Osteoblast (primary cell): ENCODE measurements at regions not wholly inside any gene's neighbourhood (a gene's known extent, or its start where the extent isn't known, plus 50 kb on each side); places are given as distances from the start of the nearest gene placed in this dataset.

Experiments
- DNase-seq: peaks from one replicate; pipeline ENCODE4 v3.0.0; 2011; ENCODE audit warnings: low spot score, mixed read lengths; ENCODE audit not compliant: insufficient read length; ENCODE audit errors: missing footprints
- H2AFZ ChIP-seq: 2 replicates; pipeline ENCODE4 v1.6.0; 2011; ENCODE audit warnings: mild to moderate bottlenecking, low read length
- H3K27ac ChIP-seq: 2 replicates; pipeline ENCODE4 v1.5.1; 2011; ENCODE audit warnings: mild to moderate bottlenecking, low read depth, low read length, moderate library complexity
- H3K27me3 ChIP-seq: 2 replicates; pipeline ENCODE4 v1.6.0; 2012; ENCODE audit warnings: mild to moderate bottlenecking, control low read depth, inconsistent platforms, low read length, moderate library complexity; ENCODE audit not compliant: insufficient read depth
- H3K36me3 ChIP-seq: 2 replicates; pipeline ENCODE4 v1.5.1; 2011; ENCODE audit warnings: mild to moderate bottlenecking, low read length, control low read depth, moderate library complexity; ENCODE audit not compliant: insufficient read depth
- H3K4me1 ChIP-seq: 2 replicates; pipeline ENCODE4 v1.5.1; 2011; ENCODE audit warnings: mild to moderate bottlenecking, low read length, control low read depth, moderate library complexity; ENCODE audit not compliant: insufficient read depth
- H3K4me2 ChIP-seq: 2 replicates; pipeline ENCODE4 v1.6.0; 2011; ENCODE audit warnings: mild to moderate bottlenecking, low read length; ENCODE audit not compliant: insufficient read depth
- H3K4me3 ChIP-seq: fragments of 200-600 bp; sonication (generic); 3 replicates; pipeline ENCODE4 v1.5.1; 2012; ENCODE audit warnings: mild to moderate bottlenecking, low read length, inconsistent platforms; ENCODE audit not compliant: insufficient read depth
- H3K79me2 ChIP-seq: 2 replicates; pipeline ENCODE4 v1.6.0; 2012; ENCODE audit warnings: mild to moderate bottlenecking, low read length, control low read depth, inconsistent platforms; ENCODE audit not compliant: insufficient read depth
- H3K9me3 ChIP-seq: 2 replicates; pipeline ENCODE4 v1.5.1; 2011; ENCODE audit warnings: low read depth, low read length, control low read depth
- H4K20me1 ChIP-seq: 2 replicates; pipeline ENCODE4 v1.6.0; 2012; ENCODE audit warnings: mild to moderate bottlenecking, low read length, control low read depth; ENCODE audit not compliant: insufficient read depth
- TF ChIP-seq, protein P1 (sequence below): IDR thresholded peaks from 2 replicates; pipeline ENCODE4 v1.5.1; 2011; ENCODE audit warnings: mild to moderate bottlenecking, low read depth, low read length, moderate library complexity; ENCODE audit errors: extremely low read depth

DNA sequence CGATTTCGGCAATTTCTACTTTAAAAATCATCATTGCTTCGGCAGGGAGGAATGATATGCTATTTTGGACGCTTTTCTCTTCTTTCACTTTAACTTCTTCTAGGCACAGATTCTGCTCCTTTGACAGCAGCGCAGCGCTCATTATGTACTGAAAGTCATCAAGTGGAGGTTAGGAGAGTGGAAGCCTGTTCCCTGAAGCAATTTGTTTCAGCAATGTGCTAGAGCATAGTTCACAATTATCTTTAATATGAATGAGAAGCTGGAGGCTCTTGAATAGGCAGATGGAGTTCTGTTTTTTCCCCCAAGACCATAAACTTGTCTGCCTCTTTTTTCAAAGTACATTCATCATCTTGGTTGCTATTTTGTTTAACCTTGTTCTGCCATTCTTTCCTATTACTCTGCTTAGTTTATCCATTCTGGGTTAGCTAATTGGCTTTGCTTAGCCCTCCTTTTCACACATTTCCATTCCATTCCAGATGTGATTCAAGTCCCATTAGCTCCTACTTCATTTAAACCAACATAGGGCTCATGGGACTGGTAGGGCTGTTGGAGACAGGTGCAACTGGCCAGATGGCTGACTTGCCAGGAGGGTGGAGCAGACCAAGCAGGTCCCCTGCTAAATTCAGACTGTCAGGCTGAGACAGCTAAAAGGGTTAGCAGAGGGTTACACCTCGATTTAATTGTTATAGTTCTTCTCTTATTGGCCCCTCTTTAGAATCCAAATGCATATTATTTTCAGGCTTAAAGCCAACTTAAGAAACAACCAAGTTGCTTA is 534.7 kb upstream of the CBLB start:
- DNase-seq, result no peak
- no peaks in the 10 kb centered on the region for H4K20me1 ChIP-seq
- no peak overlapping the region for H3K4me2 ChIP-seq
- no peak overlapping the region for H3K27ac ChIP-seq
- TF ChIP-seq, protein P1, sequence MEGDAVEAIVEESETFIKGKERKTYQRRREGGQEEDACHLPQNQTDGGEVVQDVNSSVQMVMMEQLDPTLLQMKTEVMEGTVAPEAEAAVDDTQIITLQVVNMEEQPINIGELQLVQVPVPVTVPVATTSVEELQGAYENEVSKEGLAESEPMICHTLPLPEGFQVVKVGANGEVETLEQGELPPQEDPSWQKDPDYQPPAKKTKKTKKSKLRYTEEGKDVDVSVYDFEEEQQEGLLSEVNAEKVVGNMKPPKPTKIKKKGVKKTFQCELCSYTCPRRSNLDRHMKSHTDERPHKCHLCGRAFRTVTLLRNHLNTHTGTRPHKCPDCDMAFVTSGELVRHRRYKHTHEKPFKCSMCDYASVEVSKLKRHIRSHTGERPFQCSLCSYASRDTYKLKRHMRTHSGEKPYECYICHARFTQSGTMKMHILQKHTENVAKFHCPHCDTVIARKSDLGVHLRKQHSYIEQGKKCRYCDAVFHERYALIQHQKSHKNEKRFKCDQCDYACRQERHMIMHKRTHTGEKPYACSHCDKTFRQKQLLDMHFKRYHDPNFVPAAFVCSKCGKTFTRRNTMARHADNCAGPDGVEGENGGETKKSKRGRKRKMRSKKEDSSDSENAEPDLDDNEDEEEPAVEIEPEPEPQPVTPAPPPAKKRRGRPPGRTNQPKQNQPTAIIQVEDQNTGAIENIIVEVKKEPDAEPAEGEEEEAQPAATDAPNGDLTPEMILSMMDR, result no peak
- no peaks in the 10 kb centered on the region for H3K27me3 ChIP-seq
- no peaks in the 10 kb centered on the region for H3K9me3 ChIP-seq
- H3K4me3 ChIP-seq, result no peak overlapping the region
- H3K79me2 ChIP-seq, result no peaks in the 10 kb centered on the region
- H2AFZ ChIP-seq, result no peak overlapping the region
- peaks cover 7% of the 10 kb centered on the region for H3K4me1 ChIP-seq
- no peaks in the 10 kb centered on the region for H3K36me3 ChIP-seq

DNA sequence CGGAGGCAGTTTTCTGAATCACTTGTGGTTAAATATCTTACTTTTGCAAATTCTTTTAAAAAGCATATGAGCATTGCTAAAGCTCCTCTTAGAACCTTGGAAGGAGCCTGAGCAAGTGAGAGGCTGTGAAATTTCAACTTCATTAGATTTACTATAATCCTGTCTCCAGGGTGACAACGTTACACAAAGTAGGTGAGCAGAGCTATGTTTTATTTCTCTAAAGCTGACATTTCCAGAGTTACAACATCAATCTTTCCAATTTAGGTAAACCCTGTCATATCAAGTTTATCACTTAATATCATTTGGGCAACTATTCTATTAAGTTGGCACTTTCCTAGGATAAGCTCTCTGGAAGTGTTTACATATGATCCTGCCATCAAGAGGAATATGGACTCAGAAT is 544.9 kb upstream of the CBLB start:
- TF ChIP-seq, protein P1, result no peak
- Histone ChIP-seq H3K79me2 (no peaks in the 10 kb centered on the region), H3K4me2 (no peak overlapping the region), H3K4me1 (no peaks in the 10 kb centered on the region), H3K9me3 (no peaks in the 10 kb centered on the region), H2AFZ (no peak overlapping the region), H3K4me3 (no peak overlapping the region), H3K36me3 (no peaks in the 10 kb centered on the region), H4K20me1 (no peaks in the 10 kb centered on the region), H3K27ac (no peak overlapping the region), H3K27me3 (no peaks in the 10 kb centered on the region)
- DNase-seq, result no peak

DNA sequence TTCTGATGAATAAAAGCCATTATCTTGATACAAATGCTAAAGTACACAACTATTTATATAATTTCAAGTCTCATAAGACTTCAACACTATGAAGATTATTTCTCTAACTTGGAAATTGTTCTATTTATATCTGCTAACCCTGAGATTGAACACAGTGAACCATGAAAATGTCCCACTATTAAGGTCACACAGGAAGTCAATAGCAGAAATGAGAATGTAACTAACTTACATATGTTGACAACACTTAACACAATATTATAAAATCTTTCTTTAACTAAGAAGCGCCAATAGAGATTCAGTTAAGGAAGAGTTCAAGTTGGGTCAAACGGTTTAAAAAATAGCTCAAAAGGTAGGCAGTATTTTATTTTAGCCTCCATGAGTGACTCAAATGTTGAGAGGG is 551.8 kb upstream of the CBLB start:
- Histone ChIP-seq H3K36me3 (no peaks in the 10 kb centered on the region), H3K4me2 (no peak overlapping the region), H3K4me1 (peaks cover 26% of the 10 kb centered on the region), H3K4me3 (no peak overlapping the region), H3K79me2 (no peaks in the 10 kb centered on the region), H2AFZ (no peak overlapping the region), H3K27me3 (no peaks in the 10 kb centered on the region), H4K20me1 (no peaks in the 10 kb centered on the region), H3K9me3 (no peaks in the 10 kb centered on the region), H3K27ac (no peak overlapping the region)
- TF ChIP-seq, protein P1, result no peak
- DNase-seq, result no peak

- no peaks in the 10 kb centered on the region for H4K20me1 ChIP-seq
- no peak overlapping the region for H3K4me2 ChIP-seq
- TF ChIP-seq, protein P1, result no peak
- H3K9me3 ChIP-seq, result no peaks in the 10 kb centered on the region
- no peak overlapping the region for H3K27ac ChIP-seq
- H3K4me3 ChIP-seq, result no peak overlapping the region
- H3K27me3 ChIP-seq, result no peaks in the 10 kb centered on the region
- peak; percentile 67 for DNase-seq
- H3K79me2 ChIP-seq, result no peaks in the 10 kb centered on the region
- H3K4me1 ChIP-seq, result peaks cover 30% of the 10 kb centered on the region
- no peaks in the 10 kb centered on the region for H3K36me3 ChIP-seq
- no peak overlapping the region for H2AFZ ChIP-seq
These were observed 552.6 kb upstream of the CBLB start for GRCh38 chr3:106421426-106421825.
